Left ventricle myocardium superior (tissue), 1 donor: ENCODE measurements at regions not wholly inside any gene's neighbourhood (a gene's known extent, or its start where the extent isn't known, plus 50 kb on each side); places are given as distances from the start of the nearest gene placed in this dataset.
"Not testable (repeated sequence)": the region's sequence is repeated elsewhere in the genome, so short reads cannot be mapped to it uniquely, and the experiment has no call there.

Experiments used
- ATAC-seq: fragments of 200-7000 bp; cut with Tn5 transposase; one replicate; pipeline ENCODE4 v1.9.1; 2020; ENCODE audit warnings: mild to moderate bottlenecking, moderate library complexity
- DNase-seq: peaks from one replicate; pipeline ENCODE4 v3.0.0-alpha.2; 2020
- intact Hi-C: fragments of 100-400 bp; cut with micrococcal nuclease; formaldehyde crosslinking; loops from one replicate; pipeline ENCODE4 v1.11.0; 2022
- donor health status: DM: no; HTN: yes; CAD: no; lungs with severe emphysema.

GRCh38 chr6:167479901-167480648 lies 155.2 kb downstream of the TTLL2 start:
- intact Hi-C loops, result no loop called here
- peak; percentile 72 for ATAC-seq
- DNase-seq, result no peak

GRCh38 chr6:167481307-167481926 lies 156.5 kb downstream of the TTLL2 start:
- no peak for ATAC-seq
- intact Hi-C loops, result no loop called here
- no peak for DNase-seq

GRCh38 chr6:167482801-167483200 lies 157.9 kb downstream of the TTLL2 start:
- intact Hi-C loops, DNase-seq, ATAC-seq: not testable (repeated sequence)

GRCh38 chr6:167485186-167485978 lies 160.5 kb downstream of the TTLL2 start:
- intact Hi-C loops, result loop anchor here (5.0 kb wide), 1 partner anchor 412 kb away; no protein-coding TSS in a partner anchor
- peak; percentile 87 for ATAC-seq
- DNase-seq, result no peak

GRCh38 chr6:167487749-167488664 lies 163.1 kb downstream of the TTLL2 start:
- intact Hi-C loops, result loop anchor here (5.0 kb wide), 1 partner anchor 409 kb away; no protein-coding TSS in a partner anchor
- DNase-seq (no peak), ATAC-seq (no peak)

- ATAC-seq (no peak), DNase-seq (no peak)
- intact Hi-C loops, result no loop called here
Measured at GRCh38 chr6:167491438-167492099, 166.7 kb downstream of the TTLL2 start.

GRCh38 chr6:167492100-167492449 lies 167.2 kb downstream of the TTLL2 start:
- intact Hi-C loops, result no loop called here
- peak; percentile 53 for ATAC-seq
- DNase-seq, result peak; percentile 51

GRCh38 chr6:167493310-167493709 lies 168.4 kb downstream of the TTLL2 start:
- no peak for ATAC-seq
- DNase-seq, result no peak
- intact Hi-C loops, result no loop called here

- DNase-seq (peak; percentile 78), ATAC-seq (peak; percentile 87)
- intact Hi-C loops, result no loop called here
Measured at GRCh38 chr6:167493976-167494697, 169.3 kb downstream of the TTLL2 start.

- no peak for DNase-seq
- intact Hi-C loops, result no loop called here
- ATAC-seq, result no peak
Measured at GRCh38 chr6:167494698-167495435, 170.0 kb downstream of the TTLL2 start.

- ATAC-seq, result no peak
- no peak for DNase-seq
- intact Hi-C loops, result no loop called here
Measured at GRCh38 chr6:167495506-167496401, 170.9 kb downstream of the TTLL2 start.

GRCh38 chr6:167496707-167497106 lies 171.8 kb downstream of the TTLL2 start:
- no peak for ATAC-seq
- intact Hi-C loops, result no loop called here
- DNase-seq, result no peak

- ATAC-seq (no peak), DNase-seq (no peak)
Measured at GRCh38 chr6:167497428-167498056, 172.7 kb downstream of the TTLL2 start.

GRCh38 chr6:167499161-167499660 lies 174.3 kb downstream of the TTLL2 start:
- intact Hi-C loops, result no loop called here
- ATAC-seq (no peak), DNase-seq (no peak)

More at GRCh38 chr6:167497428-167498056, 172.7 kb downstream of the TTLL2 start:
- intact Hi-C loops, result no loop called here

GRCh38 chr6:167500961-167501360 lies 176.1 kb downstream of the TTLL2 start:
- DNase-seq, result no peak
- intact Hi-C loops, result no loop called here

More at GRCh38 chr6:167500961-167501360, 176.1 kb downstream of the TTLL2 start:
- ATAC-seq, result no peak
